Mesenchymal stem cell (in vitro differentiated cells and primary cell): ENCODE measurements at regions not wholly inside any gene's neighbourhood (a gene's known extent, or its start where the extent isn't known, plus 50 kb on each side); places are given as distances from the start of the nearest gene placed in this dataset.

Source experiments
- DNase-seq: peaks from one replicate; pipeline ENCODE4 v3.0.0-alpha.2; 2013
- H2AFZ ChIP-seq: one replicate; pipeline ENCODE4 v1.6.1; 2013; ENCODE audit warnings: low read depth, mild to moderate bottlenecking, control low read depth, inconsistent platforms, low read length, moderate library complexity
- H2AK5ac ChIP-seq: 2 replicates; pipeline ENCODE4 v1.6.1; 2013; ENCODE audit warnings: low read length, moderate library complexity, mild to moderate bottlenecking, inconsistent platforms; ENCODE audit not compliant: severe bottlenecking
- H2BK120ac ChIP-seq: one replicate; pipeline ENCODE4 v1.6.1; 2013; ENCODE audit warnings: low read depth, mild to moderate bottlenecking, inconsistent platforms, low read length, moderate library complexity
- H2BK12ac ChIP-seq, 2 experiments: one replicate each; pipeline ENCODE4 v1.6.1; 2013; ENCODE audit warnings: inconsistent platforms in 2 of 2, low read length in 2 of 2, mild to moderate bottlenecking in 2 of 2, moderate library complexity in 2 of 2, control low read depth in 1 of 2
- H2BK15ac ChIP-seq: one replicate; pipeline ENCODE4 v1.6.1; 2013; ENCODE audit warnings: mild to moderate bottlenecking, low read depth, inconsistent platforms; ENCODE audit not compliant: poor library complexity, severe bottlenecking
- H2BK5ac ChIP-seq: 2 replicates; pipeline ENCODE4 v1.6.1; 2013; ENCODE audit warnings: low read depth, mild to moderate bottlenecking, low read length, control low read depth, inconsistent platforms; ENCODE audit not compliant: poor library complexity, severe bottlenecking
- H3K14ac ChIP-seq, 2 experiments: one replicate each; pipeline ENCODE4 v1.6.1; 2013; ENCODE audit warnings: inconsistent platforms in 2 of 2, low read length in 2 of 2, control low read depth in 1 of 2, mild to moderate bottlenecking in 1 of 2, moderate library complexity in 1 of 2
- H3K18ac ChIP-seq, 2 experiments: one replicate each; pipeline ENCODE4 v1.6.1; 2013; ENCODE audit warnings: inconsistent platforms in 2 of 2, low read length in 2 of 2, control low read depth in 1 of 2, low read depth in 1 of 2, mild to moderate bottlenecking in 1 of 2
- H3K23ac ChIP-seq, 2 experiments: one replicate each; pipeline ENCODE4 v1.6.1; 2013; ENCODE audit warnings: inconsistent platforms in 2 of 2, low read length in 2 of 2, mild to moderate bottlenecking in 2 of 2, moderate library complexity in 2 of 2, control low read depth in 1 of 2
- H3K27ac ChIP-seq: 2 replicates; pipeline ENCODE4 v1.5.1; 2013; ENCODE audit warnings: mild to moderate bottlenecking, moderate library complexity, low read length, control low read depth, inconsistent platforms; ENCODE audit not compliant: poor library complexity, severe bottlenecking
- H3K27me3 ChIP-seq, 2 experiments: 2 replicates each; pipeline versions ENCODE4 v1.6.1 to v1.7.0; 2013; ENCODE audit warnings: low read length in 2 of 2, mild to moderate bottlenecking in 2 of 2, moderate library complexity in 2 of 2, control low read depth in 1 of 2, inconsistent platforms in 1 of 2; ENCODE audit not compliant: control insufficient read depth in 1 of 2, insufficient read depth in 1 of 2
- H3K36me3 ChIP-seq, 2 experiments: 2 replicates each; pipeline versions ENCODE4 v1.6.1 to v1.7.0; 2013; ENCODE audit warnings: low read length in 2 of 2, control low read depth in 1 of 2, inconsistent platforms in 1 of 2, low read depth in 1 of 2, mild to moderate bottlenecking in 1 of 2; ENCODE audit not compliant: insufficient read depth in 2 of 2, control insufficient read depth in 1 of 2
- H3K4ac ChIP-seq, 2 experiments: one replicate each; pipeline ENCODE4 v1.6.1; 2013; ENCODE audit warnings: inconsistent platforms in 2 of 2, low read length in 2 of 2, mild to moderate bottlenecking in 2 of 2, moderate library complexity in 2 of 2, control low read depth in 1 of 2, low read depth in 1 of 2
- H3K4me1 ChIP-seq: 2 replicates; pipeline ENCODE4 v1.6.1; 2013; ENCODE audit warnings: low read depth, low read length, control low read depth; ENCODE audit not compliant: control insufficient read depth, insufficient read depth
- H3K4me2 ChIP-seq: 2 replicates; pipeline ENCODE4 v1.6.1; 2013; ENCODE audit warnings: low read length, mild to moderate bottlenecking, inconsistent platforms; ENCODE audit not compliant: poor library complexity, severe bottlenecking
- H3K4me3 ChIP-seq, 2 experiments: 2 replicates each; pipeline versions ENCODE4 v1.5.1 to v1.7.0; 2013; ENCODE audit warnings: low read length in 2 of 2, mild to moderate bottlenecking in 2 of 2, control low read depth in 1 of 2, low read depth in 1 of 2; ENCODE audit not compliant: insufficient read depth in 1 of 2
- H3K79me1 ChIP-seq: replicated peaks from 2 replicates; pipeline ENCODE4 v1.6.1; 2013; ENCODE audit warnings: mild to moderate bottlenecking, control low read depth, low read length, inconsistent platforms; ENCODE audit not compliant: poor library complexity, severe bottlenecking
- H3K9ac ChIP-seq: 2 replicates; pipeline ENCODE4 v1.7.0; 2013; ENCODE audit warnings: mild to moderate bottlenecking, low read length, moderate library complexity
- H3K9me3 ChIP-seq: 2 replicates; pipeline ENCODE4 v1.7.0; 2013; ENCODE audit warnings: mild to moderate bottlenecking, low read length; ENCODE audit not compliant: control insufficient read depth
- H4K8ac ChIP-seq: one replicate; pipeline ENCODE4 v1.6.1; 2013; ENCODE audit warnings: inconsistent platforms, mild to moderate bottlenecking, low read length, moderate library complexity
- H4K91ac ChIP-seq: one replicate; pipeline ENCODE4 v1.6.1; 2013; ENCODE audit warnings: mild to moderate bottlenecking, low read length, inconsistent platforms
- WGBS: methylation state at CpG from one replicate; pipeline ENCODE4 v1.1.7; 2013; ENCODE audit warnings: mixed read lengths; 5-methylcytosine and 5-hydroxymethylcytosine counted together

DNA sequence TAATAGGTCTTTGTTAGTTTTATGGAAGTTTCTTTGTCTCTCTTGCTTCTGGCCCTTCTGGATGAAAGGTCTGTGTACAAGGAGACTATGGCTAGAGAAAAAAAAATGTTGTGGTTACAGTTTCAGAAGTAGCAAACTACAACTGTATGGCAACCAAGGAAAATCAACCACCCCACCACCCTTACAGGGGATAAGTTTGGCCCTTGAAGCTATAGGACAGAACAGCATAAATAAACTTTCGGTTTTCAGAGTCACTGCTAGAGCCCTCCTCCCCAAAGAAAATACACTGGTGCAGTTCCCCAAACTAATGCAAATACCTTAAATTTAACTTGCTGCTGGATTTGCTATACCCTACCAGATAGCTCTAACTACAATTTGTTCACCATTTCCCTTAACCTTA is 1216.7 kb downstream of the EFNA5 start:
- no peak overlapping the region for H3K14ac ChIP-seq
- no peak overlapping the region for H3K4me2 ChIP-seq
- WGBS: 100% methylated on average over 1 of the region's 1 CpG
- H3K4me3 ChIP-seq: no peak overlapping the region
- no peak overlapping the region for H3K23ac ChIP-seq
- DNase-seq: no peak
- no peaks in the 10 kb centered on the region for H3K4me1 ChIP-seq
- no peak overlapping the region for H3K4ac ChIP-seq
- no peak overlapping the region for H2BK5ac ChIP-seq
- no peak overlapping the region for H2AK5ac ChIP-seq
- no peak overlapping the region for H2BK120ac ChIP-seq
- no peak overlapping the region for H4K8ac ChIP-seq
- no peak overlapping the region for H2AFZ ChIP-seq
- H2BK15ac ChIP-seq: no peak overlapping the region
- no peaks in the 10 kb centered on the region for H3K27me3 ChIP-seq
- H3K79me1 ChIP-seq: no peaks in the 10 kb centered on the region
- H2BK12ac ChIP-seq: no peak overlapping the region
- H3K36me3 ChIP-seq: no peaks in the 10 kb centered on the region
- no peak overlapping the region for H3K18ac ChIP-seq
- H3K9me3 ChIP-seq: no peaks in the 10 kb centered on the region
- H3K27ac ChIP-seq: no peak overlapping the region
- no peak overlapping the region for H4K91ac ChIP-seq
- H3K9ac ChIP-seq: no peak overlapping the region

DNA sequence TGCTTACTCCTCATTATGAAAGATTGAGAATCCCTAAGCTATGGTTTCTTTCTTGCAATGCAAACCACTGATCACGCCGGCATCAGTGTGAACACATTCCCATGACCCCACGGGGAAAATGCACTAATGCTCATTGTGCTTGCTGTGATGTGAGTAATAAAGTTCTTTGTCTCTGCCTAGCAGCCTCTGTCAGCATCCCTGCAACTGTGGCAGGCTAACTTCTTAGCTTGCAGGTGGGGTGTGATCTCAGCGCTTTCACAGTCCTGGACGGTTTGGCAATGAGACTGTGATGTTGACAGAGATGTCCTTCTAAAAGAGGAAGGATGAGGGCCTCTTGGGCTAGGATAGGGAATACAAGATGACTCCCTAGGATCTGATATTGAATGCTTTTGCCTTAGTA is 1218.7 kb downstream of the EFNA5 start:
- H3K27me3 ChIP-seq: no peaks in the 10 kb centered on the region
- H3K9me3 ChIP-seq: no peaks in the 10 kb centered on the region
- H3K4me1 ChIP-seq: no peaks in the 10 kb centered on the region
- H2AK5ac ChIP-seq: no peak overlapping the region
- no peak overlapping the region for H2BK5ac ChIP-seq
- H2BK15ac ChIP-seq: no peak overlapping the region
- H3K14ac ChIP-seq: no peak overlapping the region
- H3K4ac ChIP-seq: no peak overlapping the region
- no peak overlapping the region for H4K91ac ChIP-seq
- H3K79me1 ChIP-seq: no peaks in the 10 kb centered on the region
- no peak overlapping the region for H3K9ac ChIP-seq
- H3K4me2 ChIP-seq: no peak overlapping the region
- H3K4me3 ChIP-seq: no peak overlapping the region
- H2BK12ac ChIP-seq: no peak overlapping the region
- no peak overlapping the region for H3K27ac ChIP-seq
- no peak overlapping the region for H3K18ac ChIP-seq
- no peak overlapping the region for H3K23ac ChIP-seq
- no peaks in the 10 kb centered on the region for H3K36me3 ChIP-seq
- H2BK120ac ChIP-seq: no peak overlapping the region
- 81% methylated on average over 5 of the region's 5 CpGs for WGBS
- DNase-seq: peak; percentile 44
- H2AFZ ChIP-seq: no peak overlapping the region
- no peak overlapping the region for H4K8ac ChIP-seq

- no peak overlapping the region for H3K4me2 ChIP-seq
- 96% methylated on average over 2 of the region's 2 CpGs for WGBS
- no peak for DNase-seq
- H4K8ac ChIP-seq: no peak overlapping the region
- H3K18ac ChIP-seq: no peak overlapping the region
- no peak overlapping the region for H3K14ac ChIP-seq
- no peak overlapping the region for H3K4me3 ChIP-seq
- H3K79me1 ChIP-seq: no peaks in the 10 kb centered on the region
- no peak overlapping the region for H2BK120ac ChIP-seq
- no peak overlapping the region for H3K23ac ChIP-seq
- no peak overlapping the region for H2BK15ac ChIP-seq
- no peak overlapping the region for H2BK12ac ChIP-seq
- H3K27ac ChIP-seq: no peak overlapping the region
- H3K36me3 ChIP-seq: no peaks in the 10 kb centered on the region
- H2AK5ac ChIP-seq: no peak overlapping the region
- no peak overlapping the region for H4K91ac ChIP-seq
- no peaks in the 10 kb centered on the region for H3K9me3 ChIP-seq
- H3K4ac ChIP-seq: no peak overlapping the region
- no peaks in the 10 kb centered on the region for H3K27me3 ChIP-seq
- H3K4me1 ChIP-seq: no peaks in the 10 kb centered on the region
- H3K9ac ChIP-seq: no peak overlapping the region
- no peak overlapping the region for H2AFZ ChIP-seq
- no peak overlapping the region for H2BK5ac ChIP-seq
These were observed 1227.0 kb downstream of the EFNA5 start for GRCh38 chr5:106443746-106444145.

DNA sequence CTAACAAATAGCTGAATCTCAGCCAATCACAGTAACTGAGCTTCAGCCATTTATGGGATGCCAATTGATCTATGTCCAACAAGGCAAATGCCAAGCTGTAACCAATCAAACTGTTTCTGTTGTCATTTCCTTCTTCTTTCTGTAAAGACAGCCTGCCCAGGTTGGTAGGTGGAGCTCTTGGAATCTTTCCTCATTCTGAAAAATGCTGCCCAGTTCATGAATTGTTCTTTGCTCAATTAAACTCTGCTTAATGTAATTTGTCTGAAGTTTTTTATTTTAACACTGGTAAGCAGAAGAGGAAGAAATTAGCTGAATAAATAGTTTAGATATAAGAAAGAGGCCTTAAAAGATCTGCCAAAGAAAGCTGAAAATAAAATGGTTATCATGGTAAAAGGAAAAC is 1235.6 kb downstream of the EFNA5 start:
- Histone ChIP-seq H3K79me1 (no peaks in the 10 kb centered on the region), H3K27me3 (no peaks in the 10 kb centered on the region), H2AK5ac (no peak overlapping the region), H3K36me3 (no peaks in the 10 kb centered on the region), H3K18ac (no peak overlapping the region), H3K4me1 (no peaks in the 10 kb centered on the region), H3K9me3 (peaks cover 3% of the 10 kb centered on the region), H3K4me3 (no peak overlapping the region), H4K8ac (no peak overlapping the region), H3K27ac (no peak overlapping the region), H2BK5ac (no peak overlapping the region), H3K9ac (no peak overlapping the region), H2BK120ac (no peak overlapping the region), H2AFZ (no peak overlapping the region), H3K14ac (no peak overlapping the region), H4K91ac (no peak overlapping the region), H3K23ac (no peak overlapping the region), H2BK12ac (no peak overlapping the region), H3K4ac (no peak overlapping the region), H3K4me2 (no peak overlapping the region), H2BK15ac (no peak overlapping the region)
- DNase-seq: no peak
